Neuron (in vitro differentiated cells): ENCODE measurements at regions not wholly inside any gene's neighbourhood (a gene's known extent, or its start where the extent isn't known, plus 50 kb on each side); places are given as distances from the start of the nearest gene placed in this dataset.

Experiments
- H2AFZ ChIP-seq: one replicate; pipeline ENCODE4 v1.6.1; 2013; ENCODE audit warnings: low read depth, mild to moderate bottlenecking, inconsistent platforms, low read length, moderate library complexity
- H3K27me3 ChIP-seq: one replicate; pipeline ENCODE4 v1.6.1; 2013; ENCODE audit warnings: low read length; ENCODE audit not compliant: insufficient read depth
- H3K36me3 ChIP-seq: one replicate; pipeline ENCODE4 v1.6.1; 2013; ENCODE audit warnings: low read length; ENCODE audit not compliant: insufficient read depth
- H3K4me1 ChIP-seq: one replicate; pipeline ENCODE4 v1.6.1; 2013; ENCODE audit warnings: low read length; ENCODE audit not compliant: insufficient read depth
- H3K4me3 ChIP-seq: 2 replicates; pipeline ENCODE4 v1.5.1; 2013; ENCODE audit warnings: mild to moderate bottlenecking, low read length, moderate library complexity
- H3K9me3 ChIP-seq: one replicate; pipeline ENCODE4 v1.6.1; 2013; ENCODE audit warnings: low read length

DNA sequence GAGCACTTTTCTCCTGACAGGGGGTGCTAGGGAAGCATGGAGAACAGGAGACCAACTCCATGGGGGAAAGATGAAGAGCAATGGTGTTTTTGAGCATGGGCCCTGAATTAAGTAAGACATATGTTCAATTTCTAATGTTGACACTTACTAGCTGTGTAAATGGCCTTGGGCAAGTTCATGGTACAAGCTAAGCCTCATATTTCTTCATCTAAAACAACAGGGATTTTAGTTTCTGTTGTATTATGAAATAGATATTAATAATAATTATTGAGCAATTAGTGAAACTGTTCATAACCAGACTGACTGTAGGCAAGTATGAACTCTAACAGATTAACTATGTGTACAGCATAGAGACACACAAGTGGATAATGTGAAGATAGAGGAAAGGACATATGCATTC, 515.0 kb upstream of the FAT1 start:
- Histone ChIP-seq H2AFZ (no peak overlapping the region), H3K36me3 (no peaks in the 10 kb centered on the region), H3K4me1 (no peaks in the 10 kb centered on the region), H3K4me3 (no peak overlapping the region), H3K27me3 (no peaks in the 10 kb centered on the region), H3K9me3 (no peaks in the 10 kb centered on the region)

DNA sequence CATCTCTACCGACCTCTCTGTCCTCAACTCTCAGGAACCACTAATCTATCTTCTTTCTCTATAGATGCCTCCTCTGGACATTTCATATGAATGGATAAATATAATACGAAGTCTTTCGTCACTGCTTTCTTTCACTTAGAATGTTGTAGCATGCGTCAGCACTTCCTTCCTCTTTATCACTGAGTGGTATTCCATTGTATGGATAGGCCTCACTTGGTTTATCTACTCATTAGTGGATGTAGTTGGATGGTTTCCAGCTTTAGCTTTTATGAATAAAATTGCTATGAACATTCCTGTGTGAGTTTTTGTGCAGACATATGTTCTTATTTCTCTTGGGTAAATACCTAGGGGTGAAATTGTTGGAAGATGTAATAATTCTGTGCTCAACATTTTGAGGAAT, 528.2 kb upstream of the FAT1 start:
- no peaks in the 10 kb centered on the region for H3K27me3 ChIP-seq
- H3K36me3 ChIP-seq = no peaks in the 10 kb centered on the region
- H3K4me3 ChIP-seq = no peak overlapping the region
- no peaks in the 10 kb centered on the region for H3K4me1 ChIP-seq
- no peaks in the 10 kb centered on the region for H3K9me3 ChIP-seq
- no peak overlapping the region for H2AFZ ChIP-seq

DNA sequence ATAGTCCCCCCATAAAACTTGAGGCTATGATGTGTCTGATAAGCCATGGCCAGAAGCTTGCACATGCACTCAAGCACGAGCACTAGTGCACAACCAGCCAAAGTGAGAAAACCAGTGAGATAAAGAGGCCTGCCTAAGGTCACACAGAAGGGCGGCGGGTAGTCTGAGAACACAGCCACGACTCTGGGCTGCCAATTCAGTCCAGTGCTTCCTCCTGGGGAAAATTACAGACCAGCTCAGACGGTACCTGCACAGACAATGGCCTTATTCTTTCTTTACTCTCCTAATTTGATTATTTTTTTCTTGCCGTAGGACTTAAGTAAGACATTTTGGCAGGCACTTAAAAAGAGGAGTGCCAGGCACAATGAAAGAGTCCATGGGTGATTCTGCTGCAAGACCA, 533.2 kb upstream of the FAT1 start:
- Histone ChIP-seq H3K9me3 (no peaks in the 10 kb centered on the region), H3K4me3 (no peak overlapping the region), H2AFZ (no peak overlapping the region), H3K4me1 (no peaks in the 10 kb centered on the region), H3K27me3 (no peaks in the 10 kb centered on the region), H3K36me3 (no peaks in the 10 kb centered on the region)

DNA sequence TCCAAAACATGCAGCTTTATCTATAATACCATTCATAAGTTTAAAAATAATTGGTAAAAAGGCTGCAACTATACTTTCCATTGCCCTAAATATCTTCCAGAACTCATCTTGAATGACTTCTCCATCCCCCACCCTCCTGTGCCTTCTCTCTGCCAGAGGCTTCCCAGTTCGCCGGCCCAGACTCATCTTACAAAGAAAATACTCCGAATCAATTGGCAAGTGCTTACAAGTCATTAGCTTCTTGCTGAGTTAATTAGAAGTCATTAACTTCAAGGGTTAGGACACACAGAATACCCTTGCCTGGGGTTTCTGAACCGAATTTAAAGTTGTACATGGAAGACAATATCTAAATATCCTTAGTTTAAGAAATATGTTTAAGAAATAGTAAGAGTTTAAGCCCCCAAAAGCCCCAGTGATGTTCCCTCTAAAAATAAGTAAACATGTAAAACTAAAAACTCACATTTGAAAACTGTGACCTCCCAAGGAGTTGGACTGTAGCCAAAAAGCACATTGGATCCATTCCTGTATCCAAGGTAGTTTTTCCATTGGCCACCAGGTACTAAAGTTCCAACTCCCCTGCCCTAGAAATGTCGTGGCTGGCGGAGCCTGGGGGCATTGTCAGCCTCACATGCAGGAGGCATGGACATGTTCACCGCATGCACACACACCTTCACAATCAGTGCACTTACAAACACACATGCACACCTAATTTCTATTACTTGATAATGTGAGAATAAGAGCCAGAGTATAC, 535.2 kb upstream of the FAT1 start:
- Histone ChIP-seq H2AFZ (no peak overlapping the region), H3K27me3 (no peaks in the 10 kb centered on the region), H3K4me3 (no peak overlapping the region), H3K4me1 (no peaks in the 10 kb centered on the region), H3K9me3 (no peaks in the 10 kb centered on the region), H3K36me3 (no peaks in the 10 kb centered on the region)

DNA sequence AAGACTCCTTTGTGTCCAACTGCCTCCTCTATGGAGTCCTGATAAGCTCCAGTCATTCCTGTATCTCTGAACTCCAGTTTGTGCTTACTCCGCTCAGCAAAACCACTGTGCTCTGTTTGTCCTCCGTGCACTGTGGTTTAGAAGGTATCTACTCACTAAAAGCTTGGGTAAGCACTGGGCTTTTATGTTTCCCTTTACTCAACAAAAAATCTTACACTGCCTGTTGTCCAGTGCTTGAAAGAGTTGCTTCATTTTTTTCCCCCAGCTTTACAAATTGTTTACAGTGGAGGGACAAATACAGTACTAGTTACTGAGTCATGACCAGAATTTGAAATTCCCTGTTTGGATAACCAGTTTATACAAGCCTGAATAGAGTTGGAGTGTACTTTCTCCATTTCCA, 545.3 kb upstream of the FAT1 start:
- H2AFZ ChIP-seq = no peak overlapping the region
- H3K4me1 ChIP-seq = no peaks in the 10 kb centered on the region
- no peaks in the 10 kb centered on the region for H3K9me3 ChIP-seq
- H3K27me3 ChIP-seq = no peaks in the 10 kb centered on the region
- no peak overlapping the region for H3K4me3 ChIP-seq
- H3K36me3 ChIP-seq = no peaks in the 10 kb centered on the region

DNA sequence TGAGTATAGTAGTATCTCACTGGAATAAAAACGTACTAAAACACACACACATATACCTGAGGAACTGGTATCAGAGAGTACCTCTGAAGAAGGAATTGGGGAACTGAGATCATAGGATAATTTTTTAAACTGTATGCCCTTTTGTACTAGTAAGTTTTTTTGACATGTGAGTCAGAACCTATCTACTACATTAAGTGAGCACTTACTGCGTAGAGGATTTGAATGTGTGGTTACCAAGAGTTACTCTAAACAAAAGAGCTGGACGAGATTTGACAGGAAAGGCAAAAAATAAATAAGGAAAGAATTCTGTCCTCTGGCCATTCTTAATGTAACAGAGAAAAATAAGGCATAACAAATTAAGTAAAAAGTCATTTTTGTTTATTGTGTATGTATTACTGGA, 546.5 kb upstream of the FAT1 start:
- no peak overlapping the region for H2AFZ ChIP-seq
- H3K27me3 ChIP-seq = no peaks in the 10 kb centered on the region
- no peaks in the 10 kb centered on the region for H3K4me1 ChIP-seq
- H3K9me3 ChIP-seq = no peaks in the 10 kb centered on the region
- H3K4me3 ChIP-seq = no peak overlapping the region
- no peaks in the 10 kb centered on the region for H3K36me3 ChIP-seq

DNA sequence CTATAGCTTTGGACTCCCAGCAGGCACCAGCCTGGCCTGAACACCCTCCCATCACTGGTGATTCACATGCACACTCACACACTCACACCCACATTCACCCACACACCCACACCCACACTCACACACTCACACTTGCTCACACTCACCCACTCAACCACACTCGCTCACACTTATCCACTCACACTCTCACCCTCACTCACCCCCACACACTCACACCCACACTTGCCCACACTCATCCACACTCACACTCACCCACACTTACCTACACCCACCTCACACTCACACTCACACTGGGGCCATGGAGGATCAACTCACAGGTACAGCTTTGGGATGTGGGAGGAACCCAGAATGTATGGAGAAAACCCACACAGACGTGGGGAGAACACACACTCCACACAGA, 548.2 kb upstream of the FAT1 start:
- no peaks in the 10 kb centered on the region for H3K36me3 ChIP-seq
- no peaks in the 10 kb centered on the region for H3K27me3 ChIP-seq
- H2AFZ ChIP-seq = no peak overlapping the region
- H3K4me1 ChIP-seq = no peaks in the 10 kb centered on the region
- no peaks in the 10 kb centered on the region for H3K9me3 ChIP-seq
- no peak overlapping the region for H3K4me3 ChIP-seq

DNA sequence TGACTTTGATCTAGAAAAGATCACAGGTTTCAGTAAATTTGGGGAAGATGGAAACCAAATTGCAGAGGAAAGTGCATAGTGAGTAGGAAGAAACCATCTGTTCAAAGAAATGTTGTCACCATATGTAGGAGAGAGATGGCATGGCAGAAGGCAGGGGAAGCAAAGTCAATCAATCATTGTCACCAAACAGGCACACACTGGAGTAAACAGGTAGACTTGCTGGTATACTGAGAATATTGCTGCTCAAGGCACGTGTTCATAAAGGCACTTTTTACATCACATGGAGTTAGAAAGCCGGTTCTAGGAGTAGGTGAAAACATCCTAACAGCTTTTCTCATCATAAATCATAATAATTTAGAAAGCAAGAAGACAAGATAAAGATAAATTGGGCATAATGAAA, 550.5 kb upstream of the FAT1 start:
- Histone ChIP-seq H2AFZ (no peak overlapping the region), H3K27me3 (no peaks in the 10 kb centered on the region), H3K4me1 (no peaks in the 10 kb centered on the region), H3K4me3 (no peak overlapping the region), H3K9me3 (no peaks in the 10 kb centered on the region), H3K36me3 (no peaks in the 10 kb centered on the region)

DNA sequence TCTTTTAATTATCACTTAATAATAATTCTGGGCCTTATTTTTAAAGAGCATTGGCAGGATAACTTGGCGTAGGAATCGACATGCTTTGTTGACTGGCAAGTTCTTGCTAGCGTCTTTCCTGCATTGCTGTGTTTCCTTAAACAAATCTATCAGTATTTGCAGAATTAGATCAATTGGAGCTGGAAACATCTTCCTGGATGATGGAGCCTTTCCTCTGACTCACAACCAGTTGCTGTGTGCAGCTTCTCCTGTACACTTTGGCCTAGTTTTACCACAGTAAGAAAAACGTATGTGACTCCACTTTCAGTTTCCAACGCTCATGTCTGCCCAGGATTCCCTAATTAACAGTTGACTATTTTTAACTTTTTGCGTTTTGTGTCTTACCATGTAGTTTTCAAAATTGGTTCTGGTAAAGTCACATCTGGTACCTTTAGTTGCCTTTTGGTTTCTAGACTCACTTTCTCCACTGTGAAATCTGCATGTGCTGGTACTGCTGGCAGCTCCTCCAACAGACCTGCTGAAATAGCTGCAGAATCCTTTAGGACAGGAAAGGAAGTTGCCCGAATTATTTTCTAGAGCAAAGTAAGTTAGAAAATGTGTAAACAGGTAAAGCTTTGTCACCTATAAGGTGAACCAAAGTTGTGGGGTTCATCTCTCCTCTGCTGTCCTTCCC, 553.2 kb upstream of the FAT1 start:
- H2AFZ ChIP-seq = no peak overlapping the region
- no peaks in the 10 kb centered on the region for H3K4me1 ChIP-seq
- no peaks in the 10 kb centered on the region for H3K9me3 ChIP-seq
- no peaks in the 10 kb centered on the region for H3K36me3 ChIP-seq
- no peaks in the 10 kb centered on the region for H3K27me3 ChIP-seq
- no peak overlapping the region for H3K4me3 ChIP-seq

DNA sequence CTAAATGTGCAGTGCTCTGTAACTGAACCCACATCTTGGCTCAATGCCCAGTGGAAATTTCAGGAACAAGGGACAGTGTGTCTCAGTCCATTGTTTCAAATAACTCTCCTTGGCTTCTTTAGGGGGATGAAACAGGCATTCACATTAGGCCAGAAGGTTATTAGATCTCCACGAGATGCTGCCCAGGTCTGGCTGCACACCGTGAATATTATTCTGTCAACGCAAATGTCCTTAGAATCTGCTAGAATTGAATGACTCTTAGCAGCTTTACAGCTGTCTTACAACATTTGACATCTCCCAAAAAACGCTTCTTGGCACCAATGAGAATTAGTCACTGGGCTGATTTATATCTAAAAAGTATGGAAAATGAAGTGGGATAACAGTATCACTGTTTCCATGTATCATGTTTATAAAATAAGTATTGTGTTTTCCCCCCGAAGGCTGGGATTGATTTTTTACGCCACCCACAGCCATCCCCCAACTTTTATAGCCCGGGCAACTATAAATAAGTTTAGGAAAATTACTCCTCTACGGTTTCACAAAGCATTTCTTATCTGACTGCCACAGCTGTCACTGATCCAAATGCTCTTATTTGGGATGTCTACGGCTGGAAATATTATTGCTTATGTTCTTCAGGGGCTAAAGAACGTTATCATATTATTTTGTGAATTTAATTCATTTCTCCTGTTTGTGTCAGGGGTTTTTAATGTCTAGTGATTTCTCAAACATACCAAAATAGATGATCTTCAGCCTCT, 559.7 kb upstream of the FAT1 start:
- Histone ChIP-seq H3K27me3 (no peaks in the 10 kb centered on the region), H3K9me3 (no peaks in the 10 kb centered on the region), H3K4me3 (no peak overlapping the region), H3K4me1 (no peaks in the 10 kb centered on the region), H3K36me3 (no peaks in the 10 kb centered on the region), H2AFZ (no peak overlapping the region)

DNA sequence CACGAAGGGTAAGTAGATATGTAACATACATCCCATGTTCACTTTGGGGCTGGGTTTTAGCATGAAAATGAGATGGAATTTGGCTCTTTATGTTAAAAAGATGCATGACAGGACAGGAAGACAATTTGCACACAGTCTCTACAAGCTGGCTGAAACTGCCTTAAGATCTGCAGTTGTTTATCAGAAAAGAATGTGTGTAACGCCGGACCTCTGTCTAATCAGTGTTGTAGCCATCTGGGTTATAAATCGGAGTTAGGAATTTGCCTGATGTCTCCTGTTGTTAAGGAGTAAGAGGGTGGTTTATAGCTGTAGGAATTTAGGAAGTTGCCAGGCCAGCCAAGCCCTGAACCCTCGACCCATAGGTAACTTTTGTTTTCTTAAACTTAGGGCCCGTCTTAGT, 562.9 kb upstream of the FAT1 start:
- no peaks in the 10 kb centered on the region for H3K4me1 ChIP-seq
- H2AFZ ChIP-seq = no peak overlapping the region
- no peak overlapping the region for H3K4me3 ChIP-seq
- no peaks in the 10 kb centered on the region for H3K36me3 ChIP-seq
- no peaks in the 10 kb centered on the region for H3K9me3 ChIP-seq
- no peaks in the 10 kb centered on the region for H3K27me3 ChIP-seq

DNA sequence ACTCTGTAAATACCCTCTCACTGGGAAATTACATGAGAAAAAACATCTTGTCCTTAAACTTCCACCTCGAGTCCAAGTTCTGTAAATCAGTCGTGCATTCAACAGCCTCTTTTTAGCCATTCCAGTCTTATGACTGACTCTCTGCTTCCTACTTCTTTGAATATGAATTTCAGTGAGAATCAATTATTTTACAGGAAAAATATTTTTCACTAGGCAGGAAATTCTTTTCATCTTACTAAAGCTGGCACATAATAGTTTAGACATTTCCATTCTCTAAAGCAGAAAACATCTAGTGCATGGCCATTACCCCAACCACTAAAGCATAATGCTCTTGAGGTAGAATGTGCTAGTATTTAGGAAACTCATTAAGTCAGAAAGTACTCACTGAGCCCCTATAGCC, 565.7 kb upstream of the FAT1 start:
- no peaks in the 10 kb centered on the region for H3K36me3 ChIP-seq
- no peaks in the 10 kb centered on the region for H3K27me3 ChIP-seq
- H3K4me1 ChIP-seq = no peaks in the 10 kb centered on the region
- H2AFZ ChIP-seq = no peak overlapping the region
- no peaks in the 10 kb centered on the region for H3K9me3 ChIP-seq
- no peak overlapping the region for H3K4me3 ChIP-seq

DNA sequence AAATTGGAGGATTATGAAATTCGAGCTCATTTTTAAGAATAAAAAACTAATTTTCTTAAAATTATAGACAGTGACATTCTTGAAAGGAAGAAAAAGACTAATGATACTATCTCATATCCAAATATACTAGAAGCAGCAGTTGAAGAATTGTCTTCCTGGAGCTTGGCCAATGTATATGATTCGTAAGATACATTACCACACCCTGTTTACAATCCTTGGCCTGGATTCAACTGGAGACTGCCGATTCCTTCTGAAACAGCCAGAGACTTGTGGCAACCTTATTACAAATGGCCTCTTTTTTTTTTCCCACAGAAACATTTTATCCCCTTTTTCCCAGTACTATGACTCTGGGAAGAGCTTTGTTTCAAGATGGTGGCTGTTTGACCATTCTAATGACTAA, 571.2 kb upstream of the FAT1 start:
- Histone ChIP-seq H3K9me3 (no peaks in the 10 kb centered on the region), H3K27me3 (no peaks in the 10 kb centered on the region), H2AFZ (no peak overlapping the region), H3K36me3 (no peaks in the 10 kb centered on the region), H3K4me1 (no peaks in the 10 kb centered on the region), H3K4me3 (no peak overlapping the region)
